Loucy (cell line): ENCODE measurements at regions not wholly inside any gene's neighbourhood (a gene's known extent, or its start where the extent isn't known, plus 50 kb on each side); places are given as distances from the start of the nearest gene placed in this dataset.

Source experiments
- EZH2phosphoT487 ChIP-seq: fragments of 200-600 bp; IDR thresholded peaks from 2 replicates; pipeline ENCODE4 v1.6.1; 2018; ENCODE audit warnings: antibody characterized with exemption, mild to moderate bottlenecking, moderate library complexity, borderline replicate concordance
- TF ChIP-seq, protein P1 (sequence below): fragments of 200-600 bp; sonication (generic); conservative IDR thresholded peaks from 2 replicates; pipeline ENCODE4 v1.5.1; 2014; ENCODE audit warnings: mild to moderate bottlenecking, antibody characterized with exemption, low read length

DNA sequence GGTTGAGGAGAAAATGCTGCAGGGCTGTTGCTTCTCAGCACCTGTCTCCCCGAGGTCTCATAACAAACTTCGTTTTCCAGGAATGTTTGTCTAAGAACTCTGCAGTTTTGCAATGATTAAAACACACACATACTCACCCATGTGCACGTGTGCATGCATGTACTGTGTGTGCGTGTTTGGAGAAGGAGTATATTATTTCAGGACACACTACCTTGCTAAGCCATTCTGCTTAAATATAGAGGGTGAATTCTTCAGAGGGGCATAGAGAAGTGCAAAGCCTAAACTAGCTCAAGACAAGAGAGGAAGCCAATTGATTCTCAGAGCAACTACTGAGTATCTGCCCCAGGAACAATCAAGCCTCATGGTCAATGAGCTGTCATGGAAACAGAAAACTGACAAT is 298.4 kb upstream of the MGMT start:
- TF ChIP-seq, protein P1, sequence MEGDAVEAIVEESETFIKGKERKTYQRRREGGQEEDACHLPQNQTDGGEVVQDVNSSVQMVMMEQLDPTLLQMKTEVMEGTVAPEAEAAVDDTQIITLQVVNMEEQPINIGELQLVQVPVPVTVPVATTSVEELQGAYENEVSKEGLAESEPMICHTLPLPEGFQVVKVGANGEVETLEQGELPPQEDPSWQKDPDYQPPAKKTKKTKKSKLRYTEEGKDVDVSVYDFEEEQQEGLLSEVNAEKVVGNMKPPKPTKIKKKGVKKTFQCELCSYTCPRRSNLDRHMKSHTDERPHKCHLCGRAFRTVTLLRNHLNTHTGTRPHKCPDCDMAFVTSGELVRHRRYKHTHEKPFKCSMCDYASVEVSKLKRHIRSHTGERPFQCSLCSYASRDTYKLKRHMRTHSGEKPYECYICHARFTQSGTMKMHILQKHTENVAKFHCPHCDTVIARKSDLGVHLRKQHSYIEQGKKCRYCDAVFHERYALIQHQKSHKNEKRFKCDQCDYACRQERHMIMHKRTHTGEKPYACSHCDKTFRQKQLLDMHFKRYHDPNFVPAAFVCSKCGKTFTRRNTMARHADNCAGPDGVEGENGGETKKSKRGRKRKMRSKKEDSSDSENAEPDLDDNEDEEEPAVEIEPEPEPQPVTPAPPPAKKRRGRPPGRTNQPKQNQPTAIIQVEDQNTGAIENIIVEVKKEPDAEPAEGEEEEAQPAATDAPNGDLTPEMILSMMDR = no peak
- TF ChIP-seq EZH2phosphoT487 = no peak
